OCI-LY1 (cell line): ENCODE measurements at regions not wholly inside any gene's neighbourhood (a gene's known extent, or its start where the extent isn't known, plus 50 kb on each side); places are given as distances from the start of the nearest gene placed in this dataset.

Experiments used
- H2AFZ ChIP-seq: fragments of 200-600 bp; sonication (generic), shearing (Covaris generic); 2 replicates; pipeline ENCODE4 v1.6.0; 2014; ENCODE audit warnings: antibody characterized with exemption, mild to moderate bottlenecking, low read length
- H3F3A ChIP-seq: fragments of 200-600 bp; sonication (generic), shearing (Covaris generic); 2 replicates; pipeline ENCODE4 v1.6.0; 2014; ENCODE audit warnings: mild to moderate bottlenecking, antibody characterized with exemption, low read length, moderate library complexity; ENCODE audit not compliant: insufficient read depth
- H3K27ac ChIP-seq: fragments of 200-600 bp; sonication (generic); 2 replicates; pipeline ENCODE4 v1.5.1; 2014; ENCODE audit warnings: low read length, mixed run types, mild to moderate bottlenecking, low read depth; ENCODE audit not compliant: poor library complexity, severe bottlenecking
- H3K27me3 ChIP-seq: fragments of 200-600 bp; sonication (generic); 2 replicates; pipeline ENCODE4 v1.6.0; 2014; ENCODE audit warnings: antibody characterized with exemption, mild to moderate bottlenecking, low read length, moderate library complexity; ENCODE audit not compliant: insufficient read depth
- H3K36me3 ChIP-seq: fragments of 200-600 bp; sonication (generic); 2 replicates; pipeline ENCODE4 v1.6.1; 2014; ENCODE audit warnings: mild to moderate bottlenecking, antibody characterized with exemption, low read length, moderate library complexity, mixed read lengths; ENCODE audit not compliant: insufficient read depth
- H3K4me1 ChIP-seq: fragments of 200-600 bp; sonication (generic); 2 replicates; pipeline ENCODE4 v1.5.1; 2014; ENCODE audit warnings: mild to moderate bottlenecking, low read length, moderate library complexity; ENCODE audit not compliant: insufficient read depth, severe bottlenecking
- H3K4me2 ChIP-seq: fragments of 200-600 bp; sonication (generic), shearing (Covaris generic); 2 replicates; pipeline ENCODE4 v1.6.1; 2014; ENCODE audit warnings: low read length
- H3K4me3 ChIP-seq: fragments of 200-600 bp; sonication (generic); 2 replicates; pipeline ENCODE4 v1.5.1; 2014; ENCODE audit warnings: low read length, low read depth, mild to moderate bottlenecking, mixed read lengths; ENCODE audit not compliant: poor library complexity, severe bottlenecking
- H3K79me2 ChIP-seq: fragments of 200-600 bp; shearing (Covaris generic); 2 replicates; pipeline ENCODE4 v1.6.1; 2016; ENCODE audit warnings: mixed run types, low read length, mixed read lengths; ENCODE audit not compliant: insufficient read depth
- H3K9ac ChIP-seq: fragments of 200-600 bp; sonication (generic), shearing (Covaris generic); 2 replicates; pipeline ENCODE4 v1.6.1; 2014; ENCODE audit warnings: mild to moderate bottlenecking, low read length, mixed read lengths
- H3K9me2 ChIP-seq: fragments of 200-600 bp; sonication (generic), shearing (Covaris generic); 2 replicates; pipeline ENCODE4 v1.6.1; 2014; ENCODE audit warnings: low read depth, mild to moderate bottlenecking, low read length, mixed read lengths
- H3K9me3 ChIP-seq: fragments of 200-600 bp; shearing (Covaris generic); 2 replicates; pipeline ENCODE4 v1.6.1; 2014; ENCODE audit warnings: low read length, mixed read lengths
- H4K20me1 ChIP-seq: fragments of 200-600 bp; sonication (generic), shearing (Covaris generic); 2 replicates; pipeline ENCODE4 v1.6.0; 2016; ENCODE audit warnings: mild to moderate bottlenecking, low read length; ENCODE audit not compliant: insufficient read depth
- CTCF ChIP-seq: fragments of 200-600 bp; sonication (generic), shearing (Covaris generic); IDR thresholded peaks from 2 replicates; pipeline ENCODE4 v1.5.1; 2017; ENCODE audit warnings: mild to moderate bottlenecking, antibody characterized with exemption, low read length, moderate library complexity, mixed read lengths
- EZH2 ChIP-seq: fragments of 200-600 bp; sonication (generic), shearing (Covaris generic); IDR thresholded peaks from 2 replicates; pipeline ENCODE4 v1.8.0; 2017; ENCODE audit warnings: borderline replicate concordance, mixed run types, mild to moderate bottlenecking, antibody characterized with exemption, low read length, moderate library complexity, mixed read lengths

- Histone ChIP-seq H3K27ac (peak overlapping the region; percentile 68), H3K4me1 (peaks cover 61% of the 10 kb centered on the region), H3F3A (peaks cover 3% of the 10 kb centered on the region; the same call in 1 of the 2 replicates), H3K27me3 (no peaks in the 10 kb centered on the region), H4K20me1 (no peaks in the 10 kb centered on the region), H3K4me3 (peak overlapping the region; percentile 37), H2AFZ (0 out of 2 replicates have a peak overlapping the region, but pooled peaks have one; percentile 18), H3K4me2 (peak overlapping the region; percentile 50), H3K9me3 (no peaks in the 10 kb centered on the region), H3K36me3 (no peaks in the 10 kb centered on the region), H3K9me2 (no peaks in the 10 kb centered on the region), H3K79me2 (no peaks in the 10 kb centered on the region), H3K9ac (peak overlapping the region; percentile 53)
- TF ChIP-seq CTCF (no peak), EZH2 (no peak)
Measured at GRCh38 chr2:64203131-64203857, 59.1 kb upstream of the PELI1 start.

GRCh38 chr2:64203858-64204632, 59.8 kb upstream of the PELI1 start:
- Histone ChIP-seq H3K27me3 (no peaks in the 10 kb centered on the region), H3K9ac (peak overlapping the region; percentile 53), H3K4me3 (peak overlapping the region; percentile 37), H3K4me2 (peak overlapping the region; percentile 50), H3K79me2 (no peaks in the 10 kb centered on the region), H3K9me3 (no peaks in the 10 kb centered on the region), H3F3A (peaks cover 3% of the 10 kb centered on the region; the same call in 1 of the 2 replicates), H4K20me1 (no peaks in the 10 kb centered on the region), H3K27ac (peak overlapping the region; percentile 68), H2AFZ (peak overlapping the region; percentile 63; the same call in 1 of the 2 replicates), H3K9me2 (no peaks in the 10 kb centered on the region), H3K4me1 (peaks cover 57% of the 10 kb centered on the region), H3K36me3 (no peaks in the 10 kb centered on the region)
- TF ChIP-seq EZH2 (no peak), CTCF (no peak)

GRCh38 chr2:64204703-64205102, 60.5 kb upstream of the PELI1 start:
- peak overlapping the region; percentile 53; the same call in 1 of the 2 replicates for H3K9ac ChIP-seq
- no peak overlapping the region for H3K4me3 ChIP-seq
- peak overlapping the region; percentile 68 for H3K27ac ChIP-seq
- H3K36me3 ChIP-seq: no peaks in the 10 kb centered on the region
- peaks cover 57% of the 10 kb centered on the region for H3K4me1 ChIP-seq
- H3K27me3 ChIP-seq: no peaks in the 10 kb centered on the region
- peaks cover 3% of the 10 kb centered on the region; the same call in 1 of the 2 replicates for H3F3A ChIP-seq
- H3K9me2 ChIP-seq: no peaks in the 10 kb centered on the region
- H2AFZ ChIP-seq: peak overlapping the region; percentile 63; the same call in 1 of the 2 replicates
- no peaks in the 10 kb centered on the region for H3K79me2 ChIP-seq
- peak overlapping the region; percentile 50 for H3K4me2 ChIP-seq
- H3K9me3 ChIP-seq: no peaks in the 10 kb centered on the region
- no peaks in the 10 kb centered on the region for H4K20me1 ChIP-seq
- TF ChIP-seq CTCF (no peak), EZH2 (no peak)
